ENCODE measurements at regions not wholly inside any gene's neighbourhood (a gene's known extent, or its start where the extent isn't known, plus 50 kb on each side); places are given as distances from the start of the nearest gene placed in this dataset.

DNA sequence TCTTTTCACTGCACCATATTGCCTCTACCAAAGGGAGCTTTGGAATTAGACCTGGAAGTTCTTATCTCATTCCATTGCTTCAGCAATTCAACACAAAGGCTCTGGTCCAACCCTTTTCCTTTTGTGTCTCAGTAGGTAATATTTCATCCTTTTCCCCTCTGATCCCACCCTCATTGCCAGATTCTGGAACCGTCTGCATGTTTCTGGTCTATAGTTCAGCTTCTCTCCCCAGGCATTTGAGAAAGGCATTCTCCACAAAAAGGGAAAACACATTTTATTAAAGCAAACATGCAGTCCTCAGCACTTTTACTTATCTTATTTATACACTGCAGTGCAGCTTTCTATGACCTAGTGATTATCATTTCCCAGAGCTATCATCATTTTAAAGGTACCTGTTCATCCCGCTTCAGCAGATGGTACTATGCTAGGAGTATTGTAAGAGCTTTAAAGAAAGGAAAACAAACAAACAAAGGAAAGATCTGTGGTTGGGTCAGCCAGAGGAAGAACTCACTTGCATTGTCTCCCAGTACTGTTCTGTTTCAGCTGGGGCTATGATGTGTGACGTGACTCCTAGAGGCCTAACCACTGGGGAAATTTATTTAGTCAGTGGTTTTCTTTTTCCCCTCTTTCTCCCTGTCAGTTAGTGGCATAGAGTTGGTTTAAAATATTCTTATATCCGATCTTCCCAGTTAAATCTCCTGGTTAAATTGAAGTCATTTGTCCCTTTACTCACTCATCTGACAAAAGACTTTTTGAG, 269.2 kb downstream of the TMEM38B start:
- TF ChIP-seq, protein P1, sequence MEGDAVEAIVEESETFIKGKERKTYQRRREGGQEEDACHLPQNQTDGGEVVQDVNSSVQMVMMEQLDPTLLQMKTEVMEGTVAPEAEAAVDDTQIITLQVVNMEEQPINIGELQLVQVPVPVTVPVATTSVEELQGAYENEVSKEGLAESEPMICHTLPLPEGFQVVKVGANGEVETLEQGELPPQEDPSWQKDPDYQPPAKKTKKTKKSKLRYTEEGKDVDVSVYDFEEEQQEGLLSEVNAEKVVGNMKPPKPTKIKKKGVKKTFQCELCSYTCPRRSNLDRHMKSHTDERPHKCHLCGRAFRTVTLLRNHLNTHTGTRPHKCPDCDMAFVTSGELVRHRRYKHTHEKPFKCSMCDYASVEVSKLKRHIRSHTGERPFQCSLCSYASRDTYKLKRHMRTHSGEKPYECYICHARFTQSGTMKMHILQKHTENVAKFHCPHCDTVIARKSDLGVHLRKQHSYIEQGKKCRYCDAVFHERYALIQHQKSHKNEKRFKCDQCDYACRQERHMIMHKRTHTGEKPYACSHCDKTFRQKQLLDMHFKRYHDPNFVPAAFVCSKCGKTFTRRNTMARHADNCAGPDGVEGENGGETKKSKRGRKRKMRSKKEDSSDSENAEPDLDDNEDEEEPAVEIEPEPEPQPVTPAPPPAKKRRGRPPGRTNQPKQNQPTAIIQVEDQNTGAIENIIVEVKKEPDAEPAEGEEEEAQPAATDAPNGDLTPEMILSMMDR (IDR thresholded peaks at IDR 0.05; ENCODE audit: low read depth, low read length, missing control alignments), result no peak
- no peak overlapping the region for H3K4me3 ChIP-seq (replicated peaks; ENCODE audit: low read depth, low read length)
- DNase-seq (ENCODE audit: extremely low read depth, low read depth), result no peak

DNA sequence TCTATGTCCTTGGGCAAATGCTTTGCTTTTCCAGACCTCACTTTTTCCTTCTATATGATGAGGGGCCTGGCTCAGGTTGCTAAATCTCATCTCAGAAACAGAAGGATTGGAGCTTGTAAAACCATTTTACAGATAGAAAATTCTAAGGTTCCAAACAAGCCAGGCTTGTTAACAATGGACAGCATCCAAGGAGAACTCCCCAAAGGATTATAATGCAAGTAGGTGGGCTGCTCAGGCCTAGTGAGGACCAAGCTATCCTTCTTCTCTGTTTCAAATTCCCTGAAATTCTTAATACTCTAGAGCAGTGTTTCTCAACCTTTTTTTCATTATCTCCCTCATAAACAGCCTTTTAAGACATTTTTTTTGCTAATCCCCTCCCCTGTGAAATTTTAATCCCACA, 269.8 kb downstream of the TMEM38B start:
- no peak for DNase-seq (ENCODE audit: extremely low read depth, low read depth)
- TF ChIP-seq, protein P1 (IDR thresholded peaks at IDR 0.05; ENCODE audit: low read depth, low read length, missing control alignments), result no peak
- no peak overlapping the region for H3K4me3 ChIP-seq (replicated peaks; ENCODE audit: low read depth, low read length)

DNA sequence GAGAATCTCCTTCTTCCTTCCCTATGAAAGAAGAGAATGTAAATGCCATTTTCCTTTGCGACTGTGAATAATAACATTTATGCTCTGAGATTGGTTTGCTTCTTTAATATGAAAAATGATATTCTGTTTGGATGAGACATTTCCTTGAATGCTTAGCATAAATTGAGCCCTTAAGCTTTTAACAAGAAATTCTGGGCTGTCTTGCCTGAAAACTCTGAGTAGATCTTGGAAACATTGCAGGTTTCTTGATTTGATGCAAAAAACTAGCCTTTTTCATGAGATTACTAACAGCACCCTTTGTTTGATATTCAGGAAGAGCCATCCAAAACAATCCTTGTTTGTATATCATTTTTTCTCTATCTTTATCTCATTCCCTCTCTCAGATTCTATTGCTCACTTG, 272.5 kb downstream of the TMEM38B start:
- no peak overlapping the region for H3K4me3 ChIP-seq (replicated peaks; ENCODE audit: low read depth, low read length)
- TF ChIP-seq, protein P1 (IDR thresholded peaks at IDR 0.05; ENCODE audit: low read depth, low read length, missing control alignments), result no peak

DNA sequence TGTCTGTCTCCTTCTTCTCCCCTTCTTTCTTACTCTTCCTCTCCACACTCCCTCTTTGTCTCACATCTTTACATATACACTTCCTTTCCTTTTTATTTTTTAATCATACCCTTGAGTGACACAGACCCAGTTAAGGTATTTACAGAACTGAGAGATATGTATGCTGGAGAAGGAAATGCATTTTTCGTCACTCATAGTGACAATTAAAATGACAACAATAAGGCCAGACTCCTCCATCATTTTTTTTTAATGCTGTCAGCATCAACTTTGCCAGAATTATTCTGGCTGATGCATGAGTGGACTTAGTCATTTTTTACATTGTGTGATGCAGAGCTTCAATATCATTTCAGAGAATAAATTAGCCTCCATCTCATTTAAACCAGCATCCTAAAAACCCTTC, 272.9 kb downstream of the TMEM38B start:
- no peak overlapping the region for H3K4me3 ChIP-seq (replicated peaks; ENCODE audit: low read depth, low read length)
- TF ChIP-seq, protein P1 (IDR thresholded peaks at IDR 0.05; ENCODE audit: low read depth, low read length, missing control alignments), result no peak
- no peak for DNase-seq (ENCODE audit: extremely low read depth, low read depth)

More for the DNA sequence above, 272.5 kb downstream of the TMEM38B start:
- DNase-seq (ENCODE audit: extremely low read depth, low read depth), result no peak

DNA sequence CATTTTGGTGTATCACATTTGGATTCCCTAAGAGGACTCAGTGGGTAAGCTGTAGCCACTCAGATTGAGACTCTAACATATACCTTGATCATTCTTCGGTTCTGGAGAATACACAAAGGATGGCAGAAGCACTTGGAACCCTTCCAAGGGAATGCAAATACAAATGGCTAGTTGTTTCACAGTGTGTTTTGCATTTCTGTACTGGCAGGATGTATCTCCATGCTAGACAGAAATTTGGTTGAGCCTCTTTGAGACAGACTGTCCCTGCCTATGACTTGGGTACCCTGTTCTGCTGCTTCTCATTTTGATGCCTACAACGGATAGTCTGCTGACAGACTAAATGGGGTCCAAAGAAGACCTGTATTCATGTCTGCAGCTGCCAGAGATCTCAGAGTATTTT, 273.5 kb downstream of the TMEM38B start:
- TF ChIP-seq, protein P1 (IDR thresholded peaks at IDR 0.05; ENCODE audit: low read depth, low read length, missing control alignments), result no peak
- no peak for DNase-seq (ENCODE audit: extremely low read depth, low read depth)
- H3K4me3 ChIP-seq (replicated peaks; ENCODE audit: low read depth, low read length), result no peak overlapping the region

DNA sequence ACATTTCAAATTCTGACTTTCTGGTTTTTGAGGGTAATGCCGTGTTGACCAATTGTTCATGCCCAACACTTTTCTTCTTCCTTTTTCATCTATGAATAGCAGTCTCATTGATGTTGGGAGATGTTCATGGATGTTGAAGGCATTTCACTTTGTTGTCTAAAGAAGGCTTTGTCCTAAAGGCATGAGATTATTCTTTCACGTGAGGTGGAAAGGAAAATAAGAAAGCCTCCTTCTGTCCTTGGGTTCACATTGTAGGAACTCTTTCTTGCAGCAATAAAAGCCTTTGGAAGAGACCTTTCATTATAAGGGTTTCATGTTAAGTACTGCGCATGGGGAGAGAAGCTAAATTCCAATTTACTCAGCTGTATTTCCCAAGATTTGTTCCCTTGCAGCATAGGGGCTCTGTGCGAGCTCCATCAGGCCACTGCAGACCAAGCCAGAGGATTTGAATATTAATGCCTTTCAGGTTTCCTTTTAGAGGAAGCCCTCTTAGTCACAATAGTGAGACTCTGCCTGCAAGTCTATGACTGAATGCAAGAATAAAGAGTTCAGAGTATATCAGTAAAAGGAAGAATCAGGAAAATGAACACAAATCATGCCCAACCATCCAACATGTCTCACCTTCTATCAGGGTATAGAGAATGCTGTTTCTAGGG, 274.6 kb downstream of the TMEM38B start:
- no peak overlapping the region for H3K4me3 ChIP-seq (replicated peaks; ENCODE audit: low read depth, low read length)
- DNase-seq (ENCODE audit: extremely low read depth, low read depth), result no peak
- TF ChIP-seq, protein P1 (IDR thresholded peaks at IDR 0.05; ENCODE audit: low read depth, low read length, missing control alignments), result no peak
